Mesendoderm (in vitro differentiated cells): ENCODE measurements at regions not wholly inside any gene's neighbourhood (a gene's known extent, or its start where the extent isn't known, plus 50 kb on each side); places are given as distances from the start of the nearest gene placed in this dataset.
"Not testable (repeated sequence)": the region's sequence is repeated elsewhere in the genome, so short reads cannot be mapped to it uniquely, and the experiment has no call there.

Source experiments
- DNase-seq: peaks from one replicate; pipeline ENCODE4 v3.0.0; 2013
- H2AK5ac ChIP-seq: 2 replicates; pipeline ENCODE4 v1.6.1; 2013; ENCODE audit warnings: low read length, inconsistent platforms
- H2BK120ac ChIP-seq: 2 replicates; pipeline ENCODE4 v1.6.1; 2013; ENCODE audit warnings: low read depth, mild to moderate bottlenecking, low read length, moderate library complexity, mixed read lengths
- H2BK15ac ChIP-seq: replicated peaks from 2 replicates; pipeline ENCODE4 v1.6.1; 2013; ENCODE audit warnings: low read depth, mild to moderate bottlenecking, moderate library complexity
- H2BK5ac ChIP-seq: 2 replicates; pipeline ENCODE4 v1.6.1; 2013; ENCODE audit warnings: low read length, inconsistent platforms
- H3K18ac ChIP-seq: 2 replicates; pipeline ENCODE4 v1.6.1; 2013; ENCODE audit warnings: mild to moderate bottlenecking, low read length, mixed read lengths
- H3K23ac ChIP-seq: one replicate; pipeline ENCODE4 v1.6.1; 2013; ENCODE audit warnings: low read length
- H3K27ac ChIP-seq: 2 replicates; pipeline ENCODE4 v1.5.1; 2013; ENCODE audit warnings: low read depth, mild to moderate bottlenecking, inconsistent platforms, low read length, moderate library complexity
- H3K27me3 ChIP-seq: 2 replicates; pipeline ENCODE4 v1.6.1; 2013; ENCODE audit warnings: low read length, control low read depth, mild to moderate bottlenecking, inconsistent platforms; ENCODE audit not compliant: insufficient read depth, poor library complexity
- H3K36me3 ChIP-seq: 2 replicates; pipeline ENCODE4 v1.6.1; 2013; ENCODE audit warnings: low read length, inconsistent platforms; ENCODE audit not compliant: control insufficient read depth, insufficient read depth
- H3K4ac ChIP-seq: one replicate; pipeline ENCODE4 v1.6.1; 2013; ENCODE audit warnings: low read depth, mild to moderate bottlenecking, low read length, moderate library complexity
- H3K4me1 ChIP-seq: 2 replicates; pipeline ENCODE4 v1.6.1; 2013; ENCODE audit warnings: low read depth, low read length, inconsistent platforms; ENCODE audit not compliant: control insufficient read depth
- H3K4me2 ChIP-seq: 2 replicates; pipeline ENCODE4 v1.6.1; 2013; ENCODE audit warnings: low read length
- H3K4me3 ChIP-seq: 2 replicates; pipeline ENCODE4 v1.5.1; 2013; ENCODE audit warnings: mild to moderate bottlenecking, low read length
- H3K56ac ChIP-seq: one replicate; pipeline ENCODE4 v1.6.1; 2013; ENCODE audit warnings: low read length
- H3K79me1 ChIP-seq: 2 replicates; pipeline ENCODE4 v1.6.1; 2013; ENCODE audit warnings: low read length, inconsistent platforms
- H3K79me2 ChIP-seq: 2 replicates; pipeline ENCODE4 v1.6.1; 2013; ENCODE audit warnings: mild to moderate bottlenecking, low read length; ENCODE audit not compliant: control insufficient read depth, insufficient read depth
- H3K9ac ChIP-seq: 2 replicates; pipeline ENCODE4 v1.6.1; 2013; ENCODE audit warnings: low read length, inconsistent platforms
- H4K5ac ChIP-seq: one replicate; pipeline ENCODE4 v1.6.1; 2013; ENCODE audit warnings: low read length
- H4K8ac ChIP-seq: one replicate; pipeline ENCODE4 v1.6.1; 2013; ENCODE audit warnings: low read depth, mild to moderate bottlenecking, control low read depth, low read length, moderate library complexity
- WGBS: extraction: QIAGEN DNeasy Blood & Tissue Kit; methylation state at CpG from one replicate; pipeline ENCODE4 v1.1.7; 2013; ENCODE audit warnings: low lambda C conversion rate, missing lambda C conversion rate; ENCODE audit not compliant: insufficient coverage; ENCODE audit errors: extremely low coverage; 5-methylcytosine and 5-hydroxymethylcytosine counted together

- no peaks in the 10 kb centered on the region for H3K27me3 ChIP-seq
- H3K9ac ChIP-seq, result no peak overlapping the region
- H3K56ac ChIP-seq, result no peak overlapping the region
- H2AK5ac ChIP-seq, result no peak overlapping the region
- no peak overlapping the region for H3K4me3 ChIP-seq
- no peak overlapping the region for H2BK120ac ChIP-seq
- DNase-seq, result no peak
- H4K8ac ChIP-seq, result no peak overlapping the region
- no peaks in the 10 kb centered on the region for H3K79me2 ChIP-seq
- no peak overlapping the region for H3K18ac ChIP-seq
- no peak overlapping the region for H3K4ac ChIP-seq
- H3K23ac ChIP-seq, result no peak overlapping the region
- no peaks in the 10 kb centered on the region for H3K79me1 ChIP-seq
- H3K4me2 ChIP-seq, result no peak overlapping the region
- no peak overlapping the region for H2BK15ac ChIP-seq
- WGBS, result no CpG with 5 or more reads among the region's 1 CpG
- H2BK5ac ChIP-seq, result no peak overlapping the region
- no peak overlapping the region for H4K5ac ChIP-seq
- no peaks in the 10 kb centered on the region for H3K36me3 ChIP-seq
- H3K27ac ChIP-seq, result no peak overlapping the region
- H3K4me1 ChIP-seq, result no peaks in the 10 kb centered on the region
Observed at GRCh38 chrX:138794246-138794645, 82.7 kb upstream of the FGF13 start.

GRCh38 chrX:138791551-138791950 lies 80.0 kb upstream of the FGF13 start:
- Histone ChIP-seq H2AK5ac (no peak overlapping the region), H3K18ac (no peak overlapping the region), H3K23ac (no peak overlapping the region), H3K79me2 (no peaks in the 10 kb centered on the region), H3K56ac (no peak overlapping the region), H4K5ac (no peak overlapping the region), H3K36me3 (no peaks in the 10 kb centered on the region), H3K9ac (no peak overlapping the region), H3K27ac (no peak overlapping the region), H3K4ac (no peak overlapping the region), H3K4me2 (no peak overlapping the region), H3K79me1 (no peaks in the 10 kb centered on the region), H3K4me3 (no peak overlapping the region), H2BK15ac (no peak overlapping the region), H3K27me3 (no peaks in the 10 kb centered on the region), H2BK120ac (no peak overlapping the region), H3K4me1 (no peaks in the 10 kb centered on the region), H4K8ac (no peak overlapping the region), H2BK5ac (no peak overlapping the region)
- no peak for DNase-seq
- no CpG with 5 or more reads among the region's 1 CpG for WGBS

GRCh38 chrX:138788771-138789170 lies 77.3 kb upstream of the FGF13 start:
- Histone ChIP-seq H2BK5ac (no peak overlapping the region), H2BK120ac (no peak overlapping the region)

DNA sequence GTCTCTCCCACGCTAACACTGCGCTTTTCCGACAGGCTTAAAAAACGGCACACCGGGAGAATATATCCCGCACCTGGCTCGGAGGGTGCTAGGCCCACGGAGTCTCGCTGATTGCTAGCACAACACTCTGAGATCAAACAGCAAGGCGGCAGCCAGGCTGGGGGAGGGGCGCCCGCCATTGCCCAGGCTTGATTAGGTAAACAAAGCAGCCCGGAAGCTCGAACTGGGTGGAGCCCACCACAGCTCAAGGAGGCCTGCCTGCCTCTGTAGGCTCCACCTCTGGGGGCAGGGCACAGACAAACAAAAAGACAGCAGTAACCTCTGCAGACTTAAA lies 67.0 kb upstream of the FGF13 start:
- H3K4me1 ChIP-seq, DNase-seq, H3K27me3 ChIP-seq, H3K23ac ChIP-seq, H2BK120ac ChIP-seq, H3K9ac ChIP-seq, H3K79me2 ChIP-seq, H2BK5ac ChIP-seq, H3K4me2 ChIP-seq, H3K27ac ChIP-seq, H2AK5ac ChIP-seq, H2BK15ac ChIP-seq, H3K4ac ChIP-seq, H3K79me1 ChIP-seq, H3K36me3 ChIP-seq, H3K18ac ChIP-seq, H3K4me3 ChIP-seq, H3K56ac ChIP-seq, H4K5ac ChIP-seq, H4K8ac ChIP-seq: not testable (repeated sequence)
- no CpG with 5 or more reads among the region's 14 CpGs for WGBS

More at GRCh38 chrX:138788771-138789170, 77.3 kb upstream of the FGF13 start:
- H3K27ac ChIP-seq, result no peak overlapping the region
- H3K79me2 ChIP-seq, result no peaks in the 10 kb centered on the region
- H3K4me3 ChIP-seq, result no peak overlapping the region
- no peak overlapping the region for H3K18ac ChIP-seq
- no peaks in the 10 kb centered on the region for H3K27me3 ChIP-seq
- H3K4me2 ChIP-seq, result no peak overlapping the region
- DNase-seq, result no peak
- H3K9ac ChIP-seq, result no peak overlapping the region
- H2BK15ac ChIP-seq, result no peak overlapping the region
- H3K4me1 ChIP-seq, result no peaks in the 10 kb centered on the region
- no peaks in the 10 kb centered on the region for H3K36me3 ChIP-seq
- no peak overlapping the region for H3K4ac ChIP-seq
- H3K56ac ChIP-seq, result no peak overlapping the region
- no peak overlapping the region for H2AK5ac ChIP-seq
- H4K8ac ChIP-seq, result no peak overlapping the region
- no peak overlapping the region for H4K5ac ChIP-seq
- H3K79me1 ChIP-seq, result no peaks in the 10 kb centered on the region
- H3K23ac ChIP-seq, result no peak overlapping the region

- no CpG with 5 or more reads among the region's 15 CpGs for whole genome bisulfite sequencing
- H3K9ac ChIP-seq, H3K79me1 ChIP-seq, H3K4me1 ChIP-seq, DNase-seq, H4K5ac ChIP-seq, H4K8ac ChIP-seq, H3K79me2 ChIP-seq, H2BK5ac ChIP-seq, H2AK5ac ChIP-seq, H3K27me3 ChIP-seq, H3K4me3 ChIP-seq, H3K56ac ChIP-seq, H3K23ac ChIP-seq, H3K4me2 ChIP-seq, H2BK15ac ChIP-seq, H3K18ac ChIP-seq, H3K36me3 ChIP-seq, H2BK120ac ChIP-seq, H3K4ac ChIP-seq, H3K27ac ChIP-seq: not testable (repeated sequence)
Observed at GRCh38 chrX:138777908-138778575, 66.5 kb upstream of the FGF13 start.

- H3K56ac ChIP-seq, result no peak overlapping the region
- H2BK15ac ChIP-seq, result no peak overlapping the region
- no peaks in the 10 kb centered on the region for H3K36me3 ChIP-seq
- H4K8ac ChIP-seq, result no peak overlapping the region
- WGBS, result no CpG with 5 or more reads among the region's 3 CpGs
- H3K27me3 ChIP-seq, result no peaks in the 10 kb centered on the region
- peak; percentile 39 for DNase-seq
- H3K27ac ChIP-seq, result no peak overlapping the region
- no peak overlapping the region for H3K9ac ChIP-seq
- H4K5ac ChIP-seq, result no peak overlapping the region
- H2BK5ac ChIP-seq, result no peak overlapping the region
- H3K4me1 ChIP-seq, result no peaks in the 10 kb centered on the region
- no peak overlapping the region for H3K18ac ChIP-seq
- H3K79me1 ChIP-seq, result no peaks in the 10 kb centered on the region
- no peak overlapping the region for H3K4me3 ChIP-seq
- H2AK5ac ChIP-seq, result no peak overlapping the region
- H3K4me2 ChIP-seq, result no peak overlapping the region
- no peak overlapping the region for H2BK120ac ChIP-seq
- no peak overlapping the region for H3K4ac ChIP-seq
- no peaks in the 10 kb centered on the region for H3K79me2 ChIP-seq
- no peak overlapping the region for H3K23ac ChIP-seq
Observed at GRCh38 chrX:138777230-138777629, 65.7 kb upstream of the FGF13 start.
